Smooth muscle cell (in vitro differentiated cells): ENCODE measurements at regions not wholly inside any gene's neighbourhood (a gene's known extent, or its start where the extent isn't known, plus 50 kb on each side); places are given as distances from the start of the nearest gene placed in this dataset.

ENCODE experiments used
- DNase-seq: peaks from one replicate; lab custom pipeline; 2025; ENCODE audit not compliant: unreplicated experiment; lab: John Stamatoyannopoulos, UW
- H2AFZ ChIP-seq: fragments of 200-600 bp; sonication (generic); 2 replicates; pipeline ENCODE4 v1.6.0; 2016; ENCODE audit warnings: antibody characterized with exemption, low read depth, mild to moderate bottlenecking
- H3F3A ChIP-seq: fragments of 200-600 bp; sonication (generic); 2 replicates; pipeline ENCODE4 v1.6.0; 2017; ENCODE audit warnings: antibody characterized with exemption, low read depth
- H3K27ac ChIP-seq: fragments of 200-600 bp; sonication (generic); 2 replicates; pipeline ENCODE4 v1.5.1; 2016; ENCODE audit warnings: low read depth, mild to moderate bottlenecking
- H3K27me3 ChIP-seq: fragments of 200-600 bp; sonication (generic); 2 replicates; pipeline ENCODE4 v1.6.1; 2016; ENCODE audit warnings: low read depth, mild to moderate bottlenecking
- H3K36me3 ChIP-seq: fragments of 200-600 bp; sonication (generic); 2 replicates; pipeline ENCODE4 v1.5.1; 2016; ENCODE audit warnings: low read depth
- H3K4me1 ChIP-seq: fragments of 200-600 bp; sonication (generic); 2 replicates; pipeline ENCODE4 v1.5.1; 2016; ENCODE audit warnings: low read depth
- H3K4me2 ChIP-seq: fragments of 200-600 bp; sonication (generic); 2 replicates; pipeline ENCODE4 v1.6.0; 2016; ENCODE audit warnings: mild to moderate bottlenecking
- H3K4me3 ChIP-seq: fragments of 200-600 bp; sonication (generic); 2 replicates; pipeline ENCODE4 v1.5.1; 2016; ENCODE audit warnings: mild to moderate bottlenecking
- H3K79me2 ChIP-seq: fragments of 200-600 bp; sonication (generic); 2 replicates; pipeline ENCODE4 v1.6.0; 2016; ENCODE audit warnings: low read depth, mild to moderate bottlenecking
- H3K9ac ChIP-seq: fragments of 200-600 bp; sonication (generic); 2 replicates; pipeline ENCODE4 v1.6.0; 2016; ENCODE audit warnings: low read depth
- H3K9me3 ChIP-seq: fragments of 200-600 bp; sonication (generic); replicated peaks from 2 replicates; pipeline ENCODE4 v1.5.1; 2016; ENCODE audit warnings: low read depth
- H4K20me1 ChIP-seq: fragments of 200-600 bp; sonication (generic); 2 replicates; pipeline ENCODE4 v1.6.0; 2016; ENCODE audit warnings: low read depth
- WGBS: methylation state at CpG from one replicate; pipeline ENCODE4 v1.1.7; 2016; ENCODE audit warnings: low lambda C conversion rate; 5-methylcytosine and 5-hydroxymethylcytosine counted together
- TF ChIP-seq, protein P1 (sequence below): fragments of 200-600 bp; sonication (generic); IDR thresholded peaks from 2 replicates; pipeline ENCODE4 v1.5.1; 2017; ENCODE audit warnings: borderline replicate concordance, mild to moderate bottlenecking, antibody characterized with exemption; ENCODE audit not compliant: insufficient read depth, poor library complexity, severe bottlenecking

DNA sequence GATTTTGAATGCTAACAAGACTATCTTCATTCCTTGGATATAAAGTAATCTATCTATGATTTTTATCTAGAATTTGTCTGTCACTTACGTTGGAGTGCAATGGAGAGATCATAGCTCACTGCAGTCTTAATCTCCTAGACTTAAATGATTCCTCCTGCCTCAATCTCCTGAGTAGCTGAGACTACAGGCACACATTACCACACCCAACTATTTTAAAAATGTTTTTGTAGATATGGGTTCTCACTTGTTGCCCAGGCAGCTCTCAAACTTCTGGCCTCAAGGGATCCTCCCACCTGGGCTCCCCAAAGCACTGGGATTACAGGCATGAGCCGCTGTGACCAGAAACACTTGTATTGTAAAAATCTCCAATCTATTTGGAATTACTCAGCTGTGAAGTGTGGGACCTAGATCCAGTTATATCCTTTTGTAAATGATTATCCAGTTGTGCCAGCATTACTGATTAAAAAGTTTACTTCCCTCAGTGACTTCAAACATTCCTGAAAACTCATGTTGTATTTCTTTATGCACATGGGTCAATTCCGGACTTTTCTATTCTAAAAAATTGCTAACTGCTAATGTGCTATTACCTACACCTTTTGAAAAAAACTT lies 1793.8 kb upstream of the WWC1 start:
- H3K27ac ChIP-seq, result no peak overlapping the region
- H3K4me1 ChIP-seq, result peaks cover 3% of the 10 kb centered on the region
- no peaks in the 10 kb centered on the region for H3K79me2 ChIP-seq
- H3K9me3 ChIP-seq, result no peaks in the 10 kb centered on the region
- 51% methylated on average over 3 of the region's 3 CpGs for WGBS
- no peaks in the 10 kb centered on the region for H4K20me1 ChIP-seq
- no peak overlapping the region for H3K9ac ChIP-seq
- no peaks in the 10 kb centered on the region for H3K27me3 ChIP-seq
- no peak for DNase-seq
- H2AFZ ChIP-seq, result no peak overlapping the region
- H3K4me2 ChIP-seq, result no peak overlapping the region
- H3F3A ChIP-seq, result no peaks in the 10 kb centered on the region
- TF ChIP-seq, protein P1, sequence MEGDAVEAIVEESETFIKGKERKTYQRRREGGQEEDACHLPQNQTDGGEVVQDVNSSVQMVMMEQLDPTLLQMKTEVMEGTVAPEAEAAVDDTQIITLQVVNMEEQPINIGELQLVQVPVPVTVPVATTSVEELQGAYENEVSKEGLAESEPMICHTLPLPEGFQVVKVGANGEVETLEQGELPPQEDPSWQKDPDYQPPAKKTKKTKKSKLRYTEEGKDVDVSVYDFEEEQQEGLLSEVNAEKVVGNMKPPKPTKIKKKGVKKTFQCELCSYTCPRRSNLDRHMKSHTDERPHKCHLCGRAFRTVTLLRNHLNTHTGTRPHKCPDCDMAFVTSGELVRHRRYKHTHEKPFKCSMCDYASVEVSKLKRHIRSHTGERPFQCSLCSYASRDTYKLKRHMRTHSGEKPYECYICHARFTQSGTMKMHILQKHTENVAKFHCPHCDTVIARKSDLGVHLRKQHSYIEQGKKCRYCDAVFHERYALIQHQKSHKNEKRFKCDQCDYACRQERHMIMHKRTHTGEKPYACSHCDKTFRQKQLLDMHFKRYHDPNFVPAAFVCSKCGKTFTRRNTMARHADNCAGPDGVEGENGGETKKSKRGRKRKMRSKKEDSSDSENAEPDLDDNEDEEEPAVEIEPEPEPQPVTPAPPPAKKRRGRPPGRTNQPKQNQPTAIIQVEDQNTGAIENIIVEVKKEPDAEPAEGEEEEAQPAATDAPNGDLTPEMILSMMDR, result no peak
- H3K4me3 ChIP-seq, result no peak overlapping the region
- H3K36me3 ChIP-seq, result no peaks in the 10 kb centered on the region

DNA sequence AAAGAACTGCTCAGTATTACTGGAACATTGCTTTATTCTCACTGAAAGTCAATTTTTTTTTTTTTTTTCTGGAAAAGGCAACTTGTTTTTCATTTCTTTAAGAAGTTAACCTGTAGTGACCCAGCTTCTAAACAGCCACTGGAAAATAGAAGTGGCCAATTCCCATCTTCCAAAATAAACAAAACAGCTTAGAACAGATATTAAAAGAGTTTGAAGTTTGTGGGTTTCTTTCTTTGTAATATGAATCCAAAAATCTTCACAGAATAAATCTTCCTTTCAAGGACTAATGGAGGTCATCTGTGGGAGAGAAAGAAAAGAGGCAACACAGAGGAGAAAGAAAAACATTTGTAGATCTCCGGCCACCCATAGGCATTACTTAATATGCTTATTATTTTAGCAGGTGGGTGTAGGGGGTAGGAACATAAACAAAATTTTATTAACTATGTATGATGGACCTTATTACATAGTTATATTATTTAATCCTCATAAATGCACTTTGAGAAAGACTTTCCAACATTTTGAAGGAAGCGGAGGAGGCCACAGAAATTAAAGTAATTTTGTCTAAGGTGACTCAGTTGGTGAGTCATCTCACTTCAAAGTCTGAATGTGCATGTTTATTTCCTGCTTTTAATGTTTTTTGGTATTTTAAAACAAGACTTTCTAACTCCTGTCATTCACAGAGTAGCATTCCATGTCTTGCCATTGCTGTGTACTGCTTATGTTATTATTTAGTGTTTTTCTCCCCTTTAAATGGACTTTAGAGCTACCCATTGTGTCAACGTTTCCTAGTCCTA lies 1791.8 kb upstream of the WWC1 start:
- H3K27me3 ChIP-seq, result no peaks in the 10 kb centered on the region
- H3K9ac ChIP-seq, result no peak overlapping the region
- DNase-seq, result no peak
- H3K27ac ChIP-seq, result peak overlapping the region; percentile 60
- TF ChIP-seq, protein P1, result no peak
- no peaks in the 10 kb centered on the region for H3K79me2 ChIP-seq
- H3K4me1 ChIP-seq, result peaks cover 3% of the 10 kb centered on the region
- H4K20me1 ChIP-seq, result no peaks in the 10 kb centered on the region
- peak overlapping the region; percentile 49 for H3K4me2 ChIP-seq
- no peaks in the 10 kb centered on the region for H3F3A ChIP-seq
- H3K4me3 ChIP-seq, result no peak overlapping the region
- H3K36me3 ChIP-seq, result no peaks in the 10 kb centered on the region
- whole genome bisulfite sequencing, result 60% methylated on average over 3 of the region's 3 CpGs
- no peak overlapping the region for H2AFZ ChIP-seq
- H3K9me3 ChIP-seq, result no peaks in the 10 kb centered on the region

DNA sequence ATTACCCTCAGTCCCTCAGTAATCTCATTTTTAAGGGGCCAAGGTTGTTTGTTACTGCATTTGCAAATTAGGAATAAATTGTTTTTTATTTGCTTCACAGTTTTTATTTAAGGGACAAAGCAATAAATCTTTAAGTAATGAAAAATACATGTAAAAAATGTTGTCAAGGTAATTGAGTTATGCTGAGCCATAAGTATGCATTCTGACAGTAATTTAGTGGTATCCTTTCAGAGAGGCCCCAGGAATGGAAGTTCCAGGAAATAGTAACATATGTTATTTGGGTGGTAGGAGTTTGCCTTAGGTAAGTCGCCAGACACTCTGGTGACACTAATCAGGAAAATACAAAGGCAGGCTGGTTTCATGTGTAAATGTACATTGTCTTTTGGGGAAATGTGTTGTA lies 1787.9 kb upstream of the WWC1 start:
- Histone ChIP-seq H3K4me3 (no peak overlapping the region), H3K4me2 (no peak overlapping the region), H4K20me1 (no peaks in the 10 kb centered on the region), H3K4me1 (peaks cover 10% of the 10 kb centered on the region), H2AFZ (no peak overlapping the region), H3K9ac (no peak overlapping the region), H3F3A (no peaks in the 10 kb centered on the region), H3K79me2 (no peaks in the 10 kb centered on the region), H3K9me3 (no peaks in the 10 kb centered on the region), H3K36me3 (no peaks in the 10 kb centered on the region), H3K27ac (no peak overlapping the region), H3K27me3 (no peaks in the 10 kb centered on the region)
- 79% methylated on average over 1 of the region's 1 CpG for WGBS
- DNase-seq, result no peak
- TF ChIP-seq, protein P1, result no peak
